Thoracic aorta (tissue), 2 donors: ENCODE measurements at regions not wholly inside any gene's neighbourhood (a gene's known extent, or its start where the extent isn't known, plus 50 kb on each side); places are given as distances from the start of the nearest gene placed in this dataset.

Source experiments
- ATAC-seq: fragments of 150-250 bp; one replicate; pipeline ENCODE4 v1.8.0; 2017; ENCODE audit warnings: low read depth; ENCODE audit not compliant: insufficient number of reproducible peaks, low FRiP score
- DNase-seq: peaks from one replicate; pipeline ENCODE4 v3.0.0-alpha.2; 2020; ENCODE audit warnings: low spot score
- H3K27ac ChIP-seq, 2 donors: fragments of 200-600 bp; sonication (generic); 1 replicate in 1 of 2; 2 replicates in 1 of 2; pipeline ENCODE4 v1.5.1; 2016; ENCODE audit warnings: mild to moderate bottlenecking in 2 of 2, moderate library complexity in 2 of 2
- H3K27me3 ChIP-seq: fragments of 200-600 bp; sonication (generic); replicated peaks from 2 replicates; pipeline ENCODE4 v1.6.0; 2016; ENCODE audit warnings: mild to moderate bottlenecking; ENCODE audit not compliant: insufficient read depth
- H3K36me3 ChIP-seq: fragments of 200-600 bp; sonication (generic); one replicate; pipeline ENCODE4 v1.5.1; 2016
- H3K4me1 ChIP-seq, 2 donors: fragments of 200-600 bp; sonication (generic); 1 replicate in 1 of 2; 2 replicates in 1 of 2; pipeline versions ENCODE4 v1.5.1 to v1.6.0; 2016; ENCODE audit warnings: low read depth in 2 of 2, mild to moderate bottlenecking in 1 of 2; ENCODE audit not compliant: control insufficient read depth in 1 of 2
- H3K4me3 ChIP-seq: fragments of 200-600 bp; sonication (generic); 2 replicates; pipeline ENCODE4 v1.5.1; 2016; ENCODE audit warnings: mild to moderate bottlenecking
- H3K9me3 ChIP-seq: fragments of 200-600 bp; sonication (generic); 2 replicates; pipeline ENCODE4 v1.5.1; 2016
- CTCF ChIP-seq: fragments of 200-600 bp; sonication (generic); IDR thresholded peaks from one replicate; pipeline ENCODE4 v1.5.1; 2019; ENCODE audit warnings: antibody characterized with exemption

GRCh38 chr7:13829914-13830900, 159.3 kb downstream of the ETV1 start:
- Histone ChIP-seq H3K9me3 (no peaks in the 10 kb centered on the region), H3K27ac (no peak overlapping the region), H3K36me3 (no peaks in the 10 kb centered on the region), H3K27me3 (no peaks in the 10 kb centered on the region), H3K4me3 (no peak overlapping the region), H3K4me1 (no peaks in the 10 kb centered on the region)
- ATAC-seq: peak; percentile 40
- no peak for DNase-seq
- TF ChIP-seq CTCF: no peak

GRCh38 chr7:13832346-13832745, 157.1 kb downstream of the ETV1 start:
- no peak for DNase-seq
- Histone ChIP-seq H3K36me3 (no peaks in the 10 kb centered on the region), H3K4me1 (no peaks in the 10 kb centered on the region), H3K4me3 (no peak overlapping the region), H3K27me3 (no peaks in the 10 kb centered on the region), H3K27ac (no peak overlapping the region), H3K9me3 (no peaks in the 10 kb centered on the region)
- no peak for ATAC-seq
- TF ChIP-seq CTCF: no peak

- H3K27me3 ChIP-seq: no peaks in the 10 kb centered on the region
- no peaks in the 10 kb centered on the region for H3K9me3 ChIP-seq
- no peaks in the 10 kb centered on the region for H3K36me3 ChIP-seq
- no peak overlapping the region for H3K4me3 ChIP-seq
- no peak overlapping the region for H3K27ac ChIP-seq
- no peaks in the 10 kb centered on the region for H3K4me1 ChIP-seq
- no peak for TF ChIP-seq CTCF
- DNase-seq (no peak), ATAC-seq (no peak)
Measured at GRCh38 chr7:13834328-13834761, 155.1 kb downstream of the ETV1 start.

GRCh38 chr7:13835442-13835841, 154.0 kb downstream of the ETV1 start:
- H3K27me3 ChIP-seq: no peaks in the 10 kb centered on the region
- no peaks in the 10 kb centered on the region for H3K9me3 ChIP-seq
- ATAC-seq (no peak), DNase-seq (no peak)
- H3K36me3 ChIP-seq: no peaks in the 10 kb centered on the region
- no peaks in the 10 kb centered on the region for H3K4me1 ChIP-seq
- TF ChIP-seq CTCF: no peak
- no peak overlapping the region for H3K4me3 ChIP-seq
- H3K27ac ChIP-seq: no peak overlapping the region

- no peak for DNase-seq
- no peak overlapping the region for H3K27ac ChIP-seq
- no peak for TF ChIP-seq CTCF
Measured at GRCh38 chr7:13839063-13839462, 150.4 kb downstream of the ETV1 start.

More at GRCh38 chr7:13839063-13839462, 150.4 kb downstream of the ETV1 start:
- no peaks in the 10 kb centered on the region for H3K36me3 ChIP-seq
- H3K9me3 ChIP-seq: no peaks in the 10 kb centered on the region
- H3K4me3 ChIP-seq: no peak overlapping the region
- H3K27me3 ChIP-seq: no peaks in the 10 kb centered on the region
- no peaks in the 10 kb centered on the region for H3K4me1 ChIP-seq
- no peak for ATAC-seq
